DOHH2 (cell line): ENCODE measurements at regions not wholly inside any gene's neighbourhood (a gene's known extent, or its start where the extent isn't known, plus 50 kb on each side); places are given as distances from the start of the nearest gene placed in this dataset.

Experiments used
- CTCF ChIP-seq: fragments of 200-600 bp; sonication (generic); IDR thresholded peaks from one replicate; pipeline ENCODE4 v1.5.1; 2014; ENCODE audit warnings: antibody characterized with exemption, mild to moderate bottlenecking, low read depth, low read length; ENCODE audit not compliant: poor library complexity, severe bottlenecking
- EZH2phosphoT487 ChIP-seq: fragments of 200-600 bp; sonication (generic); IDR thresholded peaks from 2 replicates; pipeline ENCODE4 v1.6.1; 2017; ENCODE audit warnings: borderline replicate concordance, mild to moderate bottlenecking, antibody characterized with exemption, low read length, moderate library complexity, mixed read lengths

- TF ChIP-seq EZH2phosphoT487 (no peak), CTCF (no peak)
Observed at GRCh38 chrX:14411326-14411725, 118.0 kb upstream of the GLRA2 start.
